Fibroblast of lung (primary cell): ENCODE measurements at regions not wholly inside any gene's neighbourhood (a gene's known extent, or its start where the extent isn't known, plus 50 kb on each side); places are given as distances from the start of the nearest gene placed in this dataset.

Experiments used
- DNase-seq, 2 donors: peaks; one replicate each; pipeline versions ENCODE4 v3.0.0 to v3.0.0-alpha.2; 2010; ENCODE audit warnings: low read depth in 2 of 2
- H2AFZ ChIP-seq: 2 replicates; pipeline ENCODE4 v1.5.1; 2012; ENCODE audit warnings: low read length, control low read depth, inconsistent platforms
- H3K27ac ChIP-seq: 2 replicates; pipeline ENCODE4 v1.5.1; 2011; ENCODE audit warnings: low read length, control low read depth; ENCODE audit not compliant: insufficient read depth
- H3K27me3 ChIP-seq: 2 replicates; pipeline ENCODE4 v1.5.1; 2011; ENCODE audit warnings: mild to moderate bottlenecking, low read length; ENCODE audit not compliant: control insufficient read depth, insufficient read depth
- H3K36me3 ChIP-seq: 2 replicates; pipeline ENCODE4 v1.5.1; 2011; ENCODE audit warnings: low read length; ENCODE audit not compliant: control insufficient read depth, insufficient read depth
- H3K4me1 ChIP-seq: 2 replicates; pipeline ENCODE4 v1.5.1; 2011; ENCODE audit warnings: low read length; ENCODE audit not compliant: control insufficient read depth, insufficient read depth; ENCODE audit errors: extremely low read depth
- H3K4me2 ChIP-seq: 2 replicates; pipeline ENCODE4 v1.5.1; 2011; ENCODE audit warnings: low read length, control low read depth; ENCODE audit not compliant: insufficient read depth; ENCODE audit errors: extremely low read depth
- H3K4me3 ChIP-seq, 4 experiments: fragments of 200-600 bp in 1 of 4; sonication (generic) in 1 of 4; replicated peaks in 1 of 4; 2 replicates each; pipeline ENCODE4 v1.5.1; 2011 to 2016; ENCODE audit warnings: low read length in 4 of 4, low read depth in 3 of 4, mild to moderate bottlenecking in 3 of 4, control low read depth in 2 of 4, inconsistent platforms in 1 of 4, mixed read lengths in 1 of 4; ENCODE audit not compliant: insufficient read depth in 1 of 4; ENCODE audit errors: control extremely low read depth in 1 of 4
- H3K79me2 ChIP-seq: 2 replicates; pipeline ENCODE4 v1.5.1; 2012; ENCODE audit warnings: mild to moderate bottlenecking, low read length, inconsistent platforms; ENCODE audit not compliant: control insufficient read depth, insufficient read depth
- H3K9ac ChIP-seq: 2 replicates; pipeline ENCODE4 v1.5.1; 2011; ENCODE audit warnings: mild to moderate bottlenecking, low read length, control low read depth; ENCODE audit not compliant: insufficient read depth
- H3K9me3 ChIP-seq: 2 replicates; pipeline ENCODE4 v1.5.1; 2012; ENCODE audit warnings: low read depth, low read length; ENCODE audit not compliant: control insufficient read depth, insufficient read depth
- H4K20me1 ChIP-seq: 2 replicates; pipeline ENCODE4 v1.5.1; 2011; ENCODE audit warnings: low read length; ENCODE audit not compliant: control insufficient read depth, insufficient read depth; ENCODE audit errors: extremely low read depth
- CTCF ChIP-seq, 2 donors: IDR thresholded peaks in 1 of 2; conservative IDR thresholded peaks in 1 of 2; 1 replicate in 1 of 2; 2 replicates in 1 of 2; pipeline ENCODE4 v1.5.1; 2011 to 2012; ENCODE audit warnings: low read length in 2 of 2, control low read depth in 1 of 2, inconsistent platforms in 1 of 2, low read depth in 1 of 2, mild to moderate bottlenecking in 1 of 2
- EZH2 ChIP-seq: IDR thresholded peaks from 2 replicates; pipeline ENCODE4 v1.5.1; 2012; ENCODE audit warnings: low read length, control low read depth, mild to moderate bottlenecking; ENCODE audit errors: missing control alignments

- no peak for DNase-seq
- H3K4me2 ChIP-seq, result no peak overlapping the region
- no peak for TF ChIP-seq CTCF (conservative IDR thresholded peaks at IDR 0.05 in 1 of 2, IDR thresholded peaks at IDR 0.05 in 1 of 2; ENCODE audit: low read depth in 1 of 2, low read length in 2 of 2)
- TF ChIP-seq EZH2, result no peak
Measured at GRCh38 chr1:222224156-222224555, 323.7 kb downstream of the HHIPL2 start.

GRCh38 chr1:222223010-222223409, 324.9 kb downstream of the HHIPL2 start:
- H3K27me3 ChIP-seq, result no peaks in the 10 kb centered on the region
- H3K4me3 ChIP-seq, result no peak overlapping the region
- no peak for DNase-seq
- H4K20me1 ChIP-seq, result no peaks in the 10 kb centered on the region
- no peak overlapping the region for H3K9ac ChIP-seq
- H3K9me3 ChIP-seq, result no peaks in the 10 kb centered on the region
- no peak overlapping the region for H3K27ac ChIP-seq
- TF ChIP-seq EZH2 (no peak), CTCF (conservative IDR thresholded peaks at IDR 0.05 in 1 of 2, IDR thresholded peaks at IDR 0.05 in 1 of 2; ENCODE audit: low read depth in 1 of 2, low read length in 2 of 2) (no peak)
- H2AFZ ChIP-seq, result no peak overlapping the region
- no peak overlapping the region for H3K4me2 ChIP-seq
- H3K79me2 ChIP-seq, result no peaks in the 10 kb centered on the region
- H3K4me1 ChIP-seq, result no peaks in the 10 kb centered on the region
- no peaks in the 10 kb centered on the region for H3K36me3 ChIP-seq

More at GRCh38 chr1:222224156-222224555, 323.7 kb downstream of the HHIPL2 start:
- Histone ChIP-seq H3K9me3 (no peaks in the 10 kb centered on the region), H3K36me3 (no peaks in the 10 kb centered on the region), H2AFZ (no peak overlapping the region), H3K27ac (no peak overlapping the region), H4K20me1 (no peaks in the 10 kb centered on the region), H3K4me1 (no peaks in the 10 kb centered on the region), H3K79me2 (no peaks in the 10 kb centered on the region), H3K9ac (no peak overlapping the region), H3K4me3 (no peak overlapping the region), H3K27me3 (no peaks in the 10 kb centered on the region)

GRCh38 chr1:222216255-222216754, 331.6 kb downstream of the HHIPL2 start:
- DNase-seq, result no peak
- H3K9me3 ChIP-seq, result no peaks in the 10 kb centered on the region
- no peaks in the 10 kb centered on the region for H3K27me3 ChIP-seq
- no peak overlapping the region for H3K9ac ChIP-seq
- TF ChIP-seq CTCF (conservative IDR thresholded peaks at IDR 0.05 in 1 of 2, IDR thresholded peaks at IDR 0.05 in 1 of 2; ENCODE audit: low read depth in 1 of 2, low read length in 2 of 2), result no peak
- TF ChIP-seq EZH2, result no peak
- H3K4me3 ChIP-seq, result no peak overlapping the region
- H3K36me3 ChIP-seq, result no peaks in the 10 kb centered on the region
- H3K4me1 ChIP-seq, result no peaks in the 10 kb centered on the region
- H2AFZ ChIP-seq, result no peak overlapping the region
- no peaks in the 10 kb centered on the region for H3K79me2 ChIP-seq
- H3K4me2 ChIP-seq, result no peak overlapping the region
- H4K20me1 ChIP-seq, result no peaks in the 10 kb centered on the region
- H3K27ac ChIP-seq, result no peak overlapping the region
